IPS-11a (cell line): ENCODE measurements at regions not wholly inside any gene's neighbourhood (a gene's known extent, or its start where the extent isn't known, plus 50 kb on each side); places are given as distances from the start of the nearest gene placed in this dataset.
"Not testable (repeated sequence)": the region's sequence is repeated elsewhere in the genome, so short reads cannot be mapped to it uniquely, and the experiment has no call there.

ENCODE experiments used
- H3K4me3 ChIP-seq: one replicate; pipeline ENCODE4 v1.5.1; 2013; ENCODE audit warnings: low read depth, low read length, control low read depth

DNA sequence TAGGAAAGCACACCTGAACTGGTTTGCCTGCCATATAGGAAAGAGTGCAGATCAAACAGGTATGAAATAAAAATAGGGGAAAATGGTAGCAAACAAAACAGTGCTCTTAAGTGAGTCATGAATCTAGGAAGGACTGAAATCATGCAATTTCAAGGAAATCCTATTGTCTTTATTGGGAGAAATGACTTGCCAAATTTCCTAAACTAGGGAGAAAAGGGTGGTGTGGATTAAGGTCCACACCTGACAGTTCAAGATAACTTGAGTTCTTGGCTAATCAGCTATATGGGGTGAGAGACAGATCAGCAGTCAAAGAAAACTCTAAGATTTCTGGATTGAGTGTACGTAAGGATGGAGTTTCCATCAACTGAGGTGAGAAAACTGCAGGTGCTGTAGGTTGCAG is 101.1 kb downstream of the PRKAB2 start:
- no peak overlapping the region for H3K4me3 ChIP-seq

DNA sequence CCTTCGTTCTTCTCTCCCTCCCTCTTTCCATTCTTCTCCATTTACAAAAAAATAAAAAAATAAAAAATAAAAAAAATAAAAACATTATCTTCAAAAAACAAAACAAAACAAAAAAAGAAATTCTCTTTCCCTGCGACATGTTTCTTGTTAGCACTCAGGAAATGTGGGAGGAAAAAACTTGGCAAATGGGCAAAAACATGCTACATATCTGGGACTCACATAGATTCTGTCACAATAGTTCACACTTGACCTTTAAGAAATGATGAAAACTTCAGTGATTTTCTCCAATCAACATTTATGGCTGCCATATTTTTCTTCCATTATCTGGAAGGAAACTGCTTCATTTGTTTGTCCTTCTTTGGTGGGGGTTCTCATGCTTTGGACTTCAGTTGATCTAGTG is 109.3 kb downstream of the PRKAB2 start:
- no peak overlapping the region for H3K4me3 ChIP-seq

DNA sequence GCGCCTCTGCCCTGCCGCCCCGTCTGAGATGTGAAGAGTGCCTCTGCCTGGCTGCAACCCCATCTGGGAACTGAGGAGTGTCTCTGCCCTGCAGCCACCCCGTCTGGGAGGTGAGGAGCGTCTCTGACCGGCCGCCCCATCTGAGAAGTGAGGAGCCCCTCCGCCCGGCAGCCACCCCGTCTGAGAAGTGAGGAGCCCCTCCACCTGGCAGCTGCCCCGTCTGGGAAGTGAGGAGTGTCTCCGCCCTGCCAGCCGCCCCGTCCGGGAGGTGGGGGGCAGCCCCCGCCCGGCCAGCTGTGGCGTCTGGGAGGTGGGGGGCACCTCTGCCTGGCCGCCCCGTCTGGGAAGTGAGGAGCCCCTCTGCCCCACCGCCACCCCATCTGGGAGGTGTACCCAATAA is 110.4 kb downstream of the PRKAB2 start:
- not testable (repeated sequence) for H3K4me3 ChIP-seq

DNA sequence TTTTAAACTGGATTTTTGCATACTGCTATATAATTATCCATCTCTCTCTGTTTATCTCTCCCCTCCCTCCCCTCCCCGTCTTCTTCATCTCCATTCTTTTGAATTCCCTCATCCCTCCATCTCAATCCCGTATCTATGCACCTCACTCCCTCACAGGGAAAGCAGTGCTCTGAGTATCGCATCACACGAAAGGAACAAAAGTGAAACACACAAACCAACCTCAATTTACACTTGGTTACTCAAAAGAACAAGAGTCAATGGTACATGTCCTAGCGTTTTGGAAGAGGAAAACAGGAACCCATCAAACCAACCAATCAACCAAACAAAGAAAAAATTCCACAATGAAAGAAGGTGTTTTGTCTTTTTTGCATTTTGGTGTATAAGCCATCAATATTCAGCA is 115.1 kb downstream of the NBPF12 start:
- no peak overlapping the region for H3K4me3 ChIP-seq

DNA sequence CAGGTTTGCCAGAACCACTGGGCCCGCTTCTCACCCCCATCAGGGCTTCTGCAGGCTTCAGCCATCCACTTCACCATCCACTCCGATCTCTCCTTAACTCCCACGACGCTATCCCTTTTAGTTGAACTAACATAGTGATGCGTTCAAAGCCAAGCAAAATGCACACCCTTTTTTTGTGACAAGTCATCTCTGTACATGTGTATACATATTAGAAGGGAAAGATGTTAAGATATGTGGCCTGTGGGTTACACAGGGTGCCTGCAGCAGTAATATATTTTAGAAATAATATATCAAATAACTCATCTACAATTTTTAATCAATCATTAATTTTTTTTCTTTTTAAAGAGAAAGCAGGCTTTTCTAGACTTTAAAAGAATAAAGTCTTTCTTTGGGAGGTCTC is 114.6 kb downstream of the NBPF12 start:
- H3K4me3 ChIP-seq = no peak overlapping the region

DNA sequence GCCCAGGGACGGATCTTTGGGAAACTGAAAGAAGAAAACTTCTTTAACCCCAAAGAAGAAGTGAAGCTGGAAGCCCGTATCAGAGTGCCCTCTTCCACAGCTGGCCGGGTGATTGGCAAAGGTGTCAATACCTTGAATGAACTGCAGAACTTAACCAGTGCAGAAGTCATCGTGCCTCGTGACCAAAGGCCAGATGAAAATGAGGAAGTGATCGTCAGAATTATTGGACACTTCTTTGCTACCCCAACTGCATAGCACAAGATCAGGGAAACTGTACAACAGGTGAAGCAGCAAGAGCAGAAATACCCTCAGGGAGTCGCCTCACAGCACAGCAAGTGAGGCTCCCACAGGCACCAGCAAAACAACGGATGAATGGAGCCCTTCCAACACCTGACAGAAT is 114.0 kb downstream of the NBPF12 start:
- no peak overlapping the region for H3K4me3 ChIP-seq

DNA sequence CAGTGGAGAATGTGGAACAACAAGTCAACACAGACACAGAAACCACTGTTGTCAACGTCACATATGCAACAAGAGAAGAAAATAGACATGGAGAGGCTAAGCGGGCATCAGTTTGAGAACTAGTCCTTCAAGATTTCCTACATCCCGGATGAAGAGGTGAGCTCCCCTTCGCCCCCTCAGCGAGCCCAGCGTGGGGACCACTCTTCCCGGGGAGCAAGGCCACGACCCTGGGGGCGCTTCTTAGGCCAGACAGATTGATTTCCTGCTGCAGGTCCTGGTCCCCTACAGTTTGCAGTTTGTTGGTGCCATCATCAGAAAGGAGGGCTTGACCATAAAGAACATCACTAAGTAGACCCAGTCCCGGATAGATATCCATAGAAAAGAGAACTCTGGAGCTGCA is 113.0 kb downstream of the NBPF12 start:
- H3K4me3 ChIP-seq = no peak overlapping the region

DNA sequence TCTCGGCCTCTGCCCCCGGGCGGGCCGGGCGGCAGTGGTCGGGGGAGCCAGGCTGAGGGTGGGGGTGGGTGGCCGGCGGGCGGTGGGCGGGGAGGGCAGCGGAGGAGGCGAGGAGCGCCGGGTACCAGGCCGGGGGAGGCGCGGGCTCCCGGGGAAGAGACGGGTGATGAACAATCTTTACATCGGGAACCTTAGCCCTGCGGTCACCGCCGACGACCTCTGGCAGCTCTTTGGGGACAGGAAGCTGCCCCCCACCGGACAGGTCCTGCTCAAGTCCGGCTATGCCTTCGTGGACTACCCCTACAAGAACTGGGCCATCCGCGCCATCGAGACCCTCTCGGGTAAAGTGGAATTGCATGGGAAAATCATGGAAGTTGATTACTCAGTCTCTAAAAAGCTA is 112.5 kb downstream of the NBPF12 start:
- H3K4me3 ChIP-seq = no peak overlapping the region

DNA sequence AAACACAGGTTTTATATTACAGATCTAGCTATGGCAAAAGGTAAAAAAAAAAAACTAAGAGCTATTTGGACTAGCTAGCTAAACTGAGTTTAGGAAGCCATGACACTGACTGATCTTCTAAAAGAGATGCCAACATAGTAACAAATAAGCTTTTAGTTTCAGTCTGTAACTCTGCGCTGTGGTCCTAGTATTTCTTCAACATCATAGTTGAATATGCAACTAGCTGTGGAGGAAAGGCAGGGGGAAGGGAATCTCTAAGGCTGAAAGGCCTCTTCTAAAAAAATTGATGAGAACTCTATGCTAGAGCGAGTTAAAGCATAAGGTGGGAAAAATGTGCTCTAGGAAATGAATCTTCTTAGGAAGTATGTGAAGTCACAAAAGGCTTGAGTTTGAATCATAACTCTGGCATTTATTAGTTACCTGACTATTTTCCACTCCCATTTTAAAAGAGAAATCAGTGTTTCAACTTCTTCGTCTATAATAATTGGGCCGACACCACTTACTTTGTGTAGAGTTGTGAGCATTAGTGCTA is 108.8 kb downstream of the NBPF12 start:
- not testable (repeated sequence) for H3K4me3 ChIP-seq

DNA sequence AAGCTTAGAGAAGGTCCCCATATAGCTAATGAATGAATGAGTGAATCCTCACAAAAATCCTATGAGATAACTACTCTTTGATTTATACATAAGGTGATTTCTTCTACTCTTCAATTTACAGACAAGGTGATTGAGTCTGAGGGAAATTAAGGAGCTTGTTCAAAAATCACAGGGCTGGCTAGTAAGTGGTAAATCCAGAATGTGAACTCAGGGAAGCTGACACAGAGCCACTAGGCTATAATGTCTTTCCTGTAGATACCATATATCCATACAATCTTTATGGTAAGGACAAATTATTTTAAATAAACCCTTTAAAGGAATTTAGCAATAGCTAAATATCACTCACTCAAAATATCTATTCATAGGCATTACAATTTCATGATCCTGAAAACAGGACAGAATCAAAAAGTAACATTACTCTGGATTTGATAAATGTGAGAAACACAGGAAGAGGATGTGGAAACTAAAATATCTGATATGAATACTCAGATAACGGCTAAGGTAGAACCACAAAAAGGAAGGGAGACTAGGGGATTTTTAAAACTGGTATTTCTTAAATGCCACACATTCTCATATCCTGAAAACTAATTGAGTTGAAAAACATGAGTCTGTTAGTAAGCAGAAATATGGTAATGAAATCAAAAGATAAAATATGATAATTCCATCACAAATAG is 108.2 kb downstream of the NBPF12 start:
- no peak overlapping the region for H3K4me3 ChIP-seq
